H1 (cell line): ENCODE measurements at regions not wholly inside any gene's neighbourhood (a gene's known extent, or its start where the extent isn't known, plus 50 kb on each side); places are given as distances from the start of the nearest gene placed in this dataset.

Experiments used
- POLR2AphosphoS5 ChIP-seq: IDR thresholded peaks from 2 replicates; pipeline ENCODE4 v1.6.1; 2011; ENCODE audit warnings: low read depth, low read length
- ZNF274 ChIP-seq: IDR thresholded peaks from 2 replicates; pipeline ENCODE4 v1.7.0; 2012; ENCODE audit warnings: low read length, borderline replicate concordance; ENCODE audit errors: extremely low read depth

DNA sequence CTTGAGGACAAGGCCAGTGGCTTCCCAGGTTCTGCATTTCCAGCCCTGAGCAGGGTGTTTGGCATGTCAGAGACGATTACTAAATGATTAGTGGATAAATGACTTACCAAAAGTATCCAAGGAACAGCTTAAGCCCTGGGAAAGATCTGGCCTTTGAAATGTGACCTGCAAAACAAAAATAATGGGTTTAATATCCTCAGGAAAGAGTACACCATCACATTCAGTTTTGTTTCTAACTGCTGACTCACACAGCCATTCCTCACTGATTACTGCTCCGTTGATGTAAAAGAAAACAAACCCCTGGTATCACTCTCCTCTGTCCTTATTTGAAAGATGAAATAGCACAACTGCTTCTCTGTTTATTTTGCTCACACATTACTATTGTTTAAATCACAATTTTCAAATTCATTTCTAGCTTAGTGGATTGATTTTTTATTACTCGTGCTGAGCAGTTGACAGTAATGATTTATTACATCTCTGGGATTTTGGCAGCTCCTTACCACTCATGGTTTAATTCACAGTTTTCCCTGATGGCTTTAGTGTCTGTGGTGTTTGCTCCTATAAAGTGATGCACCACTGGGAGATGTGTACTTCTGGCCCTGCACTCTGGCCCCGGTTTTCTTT is 117.0 kb downstream of the CBLL2 start:
- TF ChIP-seq ZNF274 (no peak), POLR2AphosphoS5 (no peak)
